ENCODE measurements at regions not wholly inside any gene's neighbourhood (a gene's known extent, or its start where the extent isn't known, plus 50 kb on each side); places are given as distances from the start of the nearest gene placed in this dataset.
"Not testable (repeated sequence)": the region's sequence is repeated elsewhere in the genome, so short reads cannot be mapped to it uniquely, and the experiment has no call there.

- not testable (repeated sequence) for TF ChIP-seq CTCF, POLR2A (IDR thresholded peaks at IDR 0.05)
Measured at GRCh38 chr20:29566901-29567635, 1690.4 kb upstream of the DEFB115 start.
